GM12878 (cell line): ENCODE measurements at regions not wholly inside any gene's neighbourhood (a gene's known extent, or its start where the extent isn't known, plus 50 kb on each side); places are given as distances from the start of the nearest gene placed in this dataset.

Experiments used
- ATAC-seq: fragments of 200-7000 bp; cut with Tn5 transposase; 3 replicates; pipeline ENCODE4 v1.9.1; 2020; ENCODE audit warnings: mild to moderate bottlenecking, moderate library complexity
- BruUV-seq: library from RNA; stranded (reverse); fragments of 400-500 nt; replicated peaks from 2 replicates; lab custom pipeline; 2021; lab: Mats Ljungman, UMichigan
- CTCF ChIA-PET: fragments of 300-600 bp; sonication (Branson Sonifier 250); formaldehyde crosslinking; extraction: SDS; loops from one replicate; lab custom pipeline; 2021; ENCODE audit warnings: inconsistent platforms; lab: Yijun Ruan, JAX
- POLR2A ChIA-PET: fragments of 350-600 bp; formaldehyde crosslinking; extraction: SDS; loops from one replicate; lab custom pipeline; 2021; ENCODE audit warnings: inconsistent platforms; lab: Charles Lee
- RAD21 ChIA-PET: fragments of 300-600 bp; sonication (Branson Sonifier 250); formaldehyde crosslinking; loops from one replicate; lab custom pipeline; 2023; ENCODE audit warnings: antibody characterized with exemption; ENCODE audit not compliant: unreplicated experiment; lab: Charles Lee
- SMC1A ChIA-PET: fragments of 300-600 bp; sonication (Branson Sonifier 250); formaldehyde crosslinking; loops from one replicate; lab custom pipeline; 2023; ENCODE audit not compliant: unreplicated experiment, uncharacterized antibody; lab: Charles Lee
- DNase-seq: peaks from one replicate; pipeline ENCODE4 v3.0.0-alpha.2; 2011; ENCODE audit warnings: low read depth, low spot score
- FAIRE-seq: peaks from 3 replicates; lab custom pipeline; 2011; peaks lifted over from hg19 to GRCh38; lab: Jason Lieb, UNC
- H2AFZ ChIP-seq: 2 replicates; pipeline ENCODE4 v1.6.0; 2011; ENCODE audit warnings: low read depth, low read length, control low read depth; ENCODE audit not compliant: control insufficient read depth
- H3K27ac ChIP-seq: 2 replicates; pipeline ENCODE4 v1.5.1; 2011; ENCODE audit warnings: control low read depth; ENCODE audit not compliant: control insufficient read depth, insufficient read depth
- H3K27me3 ChIP-seq, 2 experiments: replicated peaks in 1 of 2; 2 replicates each; pipeline versions ENCODE4 v1.6.0 to v1.6.1; 2011; ENCODE audit warnings: low read length in 1 of 2; ENCODE audit not compliant: control insufficient read depth in 2 of 2, insufficient read depth in 2 of 2
- H3K36me3 ChIP-seq, 2 experiments: 2 replicates each; pipeline ENCODE4 v1.5.1; 2011; ENCODE audit warnings: low read length in 1 of 2; ENCODE audit not compliant: control insufficient read depth in 2 of 2, insufficient read depth in 2 of 2
- H3K4me1 ChIP-seq: 2 replicates; pipeline ENCODE4 v1.6.1; 2011; ENCODE audit warnings: mild to moderate bottlenecking, low read length, moderate library complexity, mixed read lengths; ENCODE audit not compliant: control insufficient read depth, insufficient read depth
- H3K4me2 ChIP-seq: 2 replicates; pipeline ENCODE4 v1.6.0; 2011; ENCODE audit warnings: control low read depth; ENCODE audit not compliant: control insufficient read depth, insufficient read depth
- H3K4me3 ChIP-seq: fragments of 200-600 bp; sonication (generic); 2 replicates; pipeline ENCODE4 v1.5.1; 2016
- H3K79me2 ChIP-seq: 2 replicates; pipeline ENCODE4 v1.6.0; 2011; ENCODE audit warnings: low read length; ENCODE audit not compliant: control insufficient read depth, insufficient read depth
- H3K9ac ChIP-seq: 2 replicates; pipeline ENCODE4 v1.8.0; 2011; ENCODE audit warnings: low read length, control low read depth, mixed read lengths; ENCODE audit not compliant: control insufficient read depth, insufficient read depth
- H3K9me3 ChIP-seq: replicated peaks from 3 replicates; pipeline ENCODE4 v1.5.1; 2011; ENCODE audit warnings: mild to moderate bottlenecking, low read length; ENCODE audit not compliant: control insufficient read depth, insufficient read depth
- H4K20me1 ChIP-seq: 2 replicates; pipeline ENCODE4 v1.6.0; 2011; ENCODE audit not compliant: control insufficient read depth, insufficient read depth
- CREM ChIP-seq: IDR thresholded peaks from 2 replicates; pipeline ENCODE4 v1.6.1; 2014; ENCODE audit warnings: antibody characterized with exemption, low read depth
- IKZF1 ChIP-seq: fragments of 450-650 bp; conservative IDR thresholded peaks from 2 replicates; pipeline ENCODE4 v1.6.1; 2017; ENCODE audit warnings: antibody characterized with exemption, mild to moderate bottlenecking
- POLR2A ChIP-seq: IDR thresholded peaks from 2 replicates; pipeline ENCODE4 v1.6.1; 2011; ENCODE audit warnings: low read depth, mild to moderate bottlenecking, low read length
- RUNX3 ChIP-seq: IDR thresholded peaks from 2 replicates; pipeline ENCODE4 v1.6.1; 2012; ENCODE audit warnings: low read length, inconsistent platforms
- SPI1 ChIP-seq: IDR thresholded peaks from 2 replicates; pipeline ENCODE4 v1.6.1; 2011; ENCODE audit warnings: low read depth, mild to moderate bottlenecking, low read length, moderate library complexity, borderline replicate concordance; ENCODE audit not compliant: insufficient read depth
- ZSCAN29 ChIP-seq: fragments of 450-650 bp; IDR thresholded peaks from 2 replicates; pipeline ENCODE4 v1.6.1; 2017; ENCODE audit warnings: mild to moderate bottlenecking, moderate library complexity
- in situ Hi-C: fragments of 300-500 bp; cut with MboI; formaldehyde crosslinking; loops from 9 replicates; pipeline ENCODE4 v1.14.3; 2018; ENCODE audit warnings: mixed read lengths
- intact Hi-C: fragments of 100-400 bp; cut with micrococcal nuclease; formaldehyde crosslinking; loops from one replicate; pipeline ENCODE4 v1.14.2; 2022; ENCODE audit not compliant: unreplicated experiment
- TF ChIP-seq, protein P1 (sequence below): IDR thresholded peaks from 2 replicates; pipeline ENCODE4 v1.6.1; 2011; ENCODE audit warnings: mild to moderate bottlenecking, low read depth, low read length, moderate library complexity; ENCODE audit not compliant: insufficient replicate concordance
- TF ChIP-seq, protein P2 (sequence below): fragments of 450-650 bp; IDR thresholded peaks from 2 replicates; pipeline ENCODE4 v1.6.1; 2017; ENCODE audit warnings: mild to moderate bottlenecking, moderate library complexity

DNA sequence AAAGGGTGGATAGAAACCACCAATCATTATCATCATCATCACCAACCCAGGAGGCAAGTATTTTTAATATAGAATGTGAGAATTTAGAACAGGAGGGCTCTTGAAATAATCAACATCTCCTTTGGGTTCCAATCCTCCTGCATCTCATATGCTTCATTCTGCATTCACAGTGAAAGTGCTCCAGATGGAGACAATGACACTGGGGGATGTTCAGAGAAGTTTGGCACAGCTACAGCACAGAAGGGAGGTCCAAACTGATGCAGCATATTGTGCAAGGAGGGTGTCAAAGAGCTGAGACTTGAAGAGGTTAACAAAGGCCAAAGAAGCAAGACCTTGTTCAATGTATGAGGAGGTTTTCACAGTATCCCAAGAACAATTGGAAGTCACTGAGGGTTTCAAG lies 767.1 kb downstream of the NTRK3 start:
- Histone ChIP-seq H3K36me3 (no peaks in the 10 kb centered on the region), H2AFZ (no peak overlapping the region), H4K20me1 (no peaks in the 10 kb centered on the region), H3K27ac (no peak overlapping the region), H3K4me2 (no peak overlapping the region), H3K4me3 (no peak overlapping the region), H3K27me3 (no peaks in the 10 kb centered on the region), H3K4me1 (no peaks in the 10 kb centered on the region), H3K9me3 (no peaks in the 10 kb centered on the region), H3K9ac (no peak overlapping the region), H3K79me2 (no peaks in the 10 kb centered on the region)
- ATAC-seq (no peak), DNase-seq (no peak), FAIRE-seq (no peak)
- ChIA-PET CTCF (no interaction called here), RAD21 (no interaction called here), POLR2A (no interaction called here), SMC1A (no interaction called here)
- no TSS peak for BruUV-seq
- intact Hi-C loops = no loop called here
- TF ChIP-seq, protein P1, sequence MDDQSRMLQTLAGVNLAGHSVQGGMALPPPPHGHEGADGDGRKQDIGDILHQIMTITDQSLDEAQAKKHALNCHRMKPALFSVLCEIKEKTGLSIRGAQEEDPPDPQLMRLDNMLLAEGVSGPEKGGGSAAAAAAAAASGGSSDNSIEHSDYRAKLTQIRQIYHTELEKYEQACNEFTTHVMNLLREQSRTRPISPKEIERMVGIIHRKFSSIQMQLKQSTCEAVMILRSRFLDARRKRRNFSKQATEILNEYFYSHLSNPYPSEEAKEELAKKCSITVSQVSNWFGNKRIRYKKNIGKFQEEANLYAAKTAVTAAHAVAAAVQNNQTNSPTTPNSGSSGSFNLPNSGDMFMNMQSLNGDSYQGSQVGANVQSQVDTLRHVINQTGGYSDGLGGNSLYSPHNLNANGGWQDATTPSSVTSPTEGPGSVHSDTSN = no peak
- TF ChIP-seq ZSCAN29 (no peak), POLR2A (no peak), CREM (no peak), RUNX3 (no peak), IKZF1 (no peak), SPI1 (no peak)
- TF ChIP-seq, protein P2, sequence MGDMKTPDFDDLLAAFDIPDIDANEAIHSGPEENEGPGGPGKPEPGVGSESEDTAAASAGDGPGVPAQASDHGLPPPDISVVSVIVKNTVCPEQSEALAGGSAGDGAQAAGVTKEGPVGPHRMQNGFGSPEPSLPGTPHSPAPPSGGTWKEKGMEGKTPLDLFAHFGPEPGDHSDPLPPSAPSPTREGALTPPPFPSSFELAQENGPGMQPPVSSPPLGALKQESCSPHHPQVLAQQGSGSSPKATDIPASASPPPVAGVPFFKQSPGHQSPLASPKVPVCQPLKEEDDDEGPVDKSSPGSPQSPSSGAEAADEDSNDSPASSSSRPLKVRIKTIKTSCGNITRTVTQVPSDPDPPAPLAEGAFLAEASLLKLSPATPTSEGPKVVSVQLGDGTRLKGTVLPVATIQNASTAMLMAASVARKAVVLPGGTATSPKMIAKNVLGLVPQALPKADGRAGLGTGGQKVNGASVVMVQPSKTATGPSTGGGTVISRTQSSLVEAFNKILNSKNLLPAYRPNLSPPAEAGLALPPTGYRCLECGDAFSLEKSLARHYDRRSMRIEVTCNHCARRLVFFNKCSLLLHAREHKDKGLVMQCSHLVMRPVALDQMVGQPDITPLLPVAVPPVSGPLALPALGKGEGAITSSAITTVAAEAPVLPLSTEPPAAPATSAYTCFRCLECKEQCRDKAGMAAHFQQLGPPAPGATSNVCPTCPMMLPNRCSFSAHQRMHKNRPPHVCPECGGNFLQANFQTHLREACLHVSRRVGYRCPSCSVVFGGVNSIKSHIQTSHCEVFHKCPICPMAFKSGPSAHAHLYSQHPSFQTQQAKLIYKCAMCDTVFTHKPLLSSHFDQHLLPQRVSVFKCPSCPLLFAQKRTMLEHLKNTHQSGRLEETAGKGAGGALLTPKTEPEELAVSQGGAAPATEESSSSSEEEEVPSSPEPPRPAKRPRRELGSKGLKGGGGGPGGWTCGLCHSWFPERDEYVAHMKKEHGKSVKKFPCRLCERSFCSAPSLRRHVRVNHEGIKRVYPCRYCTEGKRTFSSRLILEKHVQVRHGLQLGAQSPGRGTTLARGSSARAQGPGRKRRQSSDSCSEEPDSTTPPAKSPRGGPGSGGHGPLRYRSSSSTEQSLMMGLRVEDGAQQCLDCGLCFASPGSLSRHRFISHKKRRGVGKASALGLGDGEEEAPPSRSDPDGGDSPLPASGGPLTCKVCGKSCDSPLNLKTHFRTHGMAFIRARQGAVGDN = no peak
- in situ Hi-C loops = no loop called here
